ENCODE measurements at regions not wholly inside any gene's neighbourhood (a gene's known extent, or its start where the extent isn't known, plus 50 kb on each side); places are given as distances from the start of the nearest gene placed in this dataset.
"Not testable (repeated sequence)": the region's sequence is repeated elsewhere in the genome, so short reads cannot be mapped to it uniquely, and the experiment has no call there.

GRCh38 chr7:135872861-135873260 is 104.3 kb downstream of the MTPN start:
- WGBS, 2 donors = 79 to 88% methylated on average over 4 of the region's 4 CpGs

DNA sequence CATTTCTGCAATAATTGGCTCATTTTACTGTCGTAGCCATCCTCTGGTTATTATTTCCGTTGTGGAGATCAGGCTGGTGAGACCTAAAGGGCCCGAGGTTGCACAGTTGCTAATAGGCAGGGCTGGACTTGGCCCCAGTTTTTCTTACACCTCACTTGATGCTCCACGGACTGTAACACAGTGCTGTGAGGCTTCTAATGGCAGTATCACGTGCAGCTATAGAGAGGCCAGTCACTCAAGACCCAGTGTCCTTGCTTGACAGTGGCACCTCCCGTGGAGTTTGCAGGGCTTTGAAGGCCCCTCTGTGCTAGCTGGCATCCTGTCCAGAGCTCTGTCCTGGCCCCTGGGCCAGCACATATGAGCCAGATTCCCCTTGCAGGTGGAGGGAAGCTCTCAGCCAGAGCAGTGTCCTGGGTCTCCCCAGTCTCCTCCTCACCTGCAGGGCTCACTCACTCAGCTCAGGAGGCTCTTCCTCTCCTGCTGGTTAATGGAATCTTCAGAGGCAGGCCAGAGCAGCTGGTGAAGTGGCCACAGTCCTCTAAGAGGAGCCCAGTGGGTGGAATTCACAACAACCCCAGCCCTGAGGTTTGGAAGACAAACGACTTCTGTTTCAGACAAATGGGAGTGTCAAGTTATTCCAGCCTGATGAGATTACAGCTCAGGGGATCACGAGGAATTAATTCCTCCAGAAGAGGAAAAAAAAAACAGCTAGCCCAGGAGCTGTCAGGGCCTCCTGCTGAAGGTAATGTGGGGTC is 114.2 kb upstream of the FAM180A start:
- no peak for TF ChIP-seq CTCF (IDR thresholded peaks at IDR 0.05)
- ATAC-seq = peak in 1 of 4 donors; percentile 17
- WGBS, 2 donors = 47 to 59% methylated on average over 8 of the region's 8 CpGs
- H3K4me1 ChIP-seq = no peaks in the 10 kb centered on the region
- no peaks in the 10 kb centered on the region for H3K27me3 ChIP-seq
- H3K4me3 ChIP-seq = no peak overlapping the region
- no peak for DNase-seq
- no peak for FAIRE-seq
- intact Hi-C loops (cut with DNase I) = no loop called here
- H3K36me3 ChIP-seq = no peaks in the 10 kb centered on the region
- H3K9me3 ChIP-seq = no peaks in the 10 kb centered on the region
- H3K27ac ChIP-seq = no peak overlapping the region

More at GRCh38 chr7:135872861-135873260, 104.3 kb downstream of the MTPN start:
- H3K9me3 ChIP-seq; H3K27ac ChIP-seq; H3K27me3 ChIP-seq; FAIRE-seq; intact Hi-C loops (cut with DNase I); H3K4me1 ChIP-seq; H3K36me3 ChIP-seq; H3K4me3 ChIP-seq; DNase-seq; ATAC-seq: not testable (repeated sequence)

DNA sequence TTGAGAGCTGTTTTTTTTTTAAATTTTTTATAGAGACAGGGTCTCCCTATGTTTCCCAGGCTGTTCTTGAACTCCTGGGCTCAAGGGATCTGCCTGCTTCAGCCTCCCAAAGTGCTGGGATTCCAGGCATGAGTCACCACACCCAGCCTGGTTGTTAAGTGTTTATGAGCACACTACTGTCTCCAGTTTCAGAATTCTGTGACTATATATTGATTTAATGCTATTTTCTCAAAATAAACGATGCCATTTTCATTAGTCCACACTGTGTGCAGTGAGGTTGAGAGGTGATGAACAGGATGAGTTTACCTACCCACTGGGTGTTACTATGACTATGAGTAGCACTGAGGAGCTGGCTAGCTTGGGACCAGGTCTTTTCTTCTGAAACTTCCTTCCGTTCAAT is 110.9 kb upstream of the FAM180A start:
- H3K4me3 ChIP-seq = no peak overlapping the region
- no peaks in the 10 kb centered on the region for H3K9me3 ChIP-seq
- no peaks in the 10 kb centered on the region for H3K36me3 ChIP-seq
- WGBS, 2 donors = 55 to 65% methylated on average over 2 of the region's 2 CpGs
- no peak for TF ChIP-seq CTCF (IDR thresholded peaks at IDR 0.05)
- DNase-seq = no peak
- FAIRE-seq = no peak
- no peaks in the 10 kb centered on the region for H3K27me3 ChIP-seq
- H3K4me1 ChIP-seq = no peaks in the 10 kb centered on the region
- no peak for ATAC-seq
- H3K27ac ChIP-seq = no peak overlapping the region
- intact Hi-C loops (cut with DNase I) = no loop called here

- intact Hi-C loops (cut with DNase I) = no loop called here
- no peak for FAIRE-seq
- no peaks in the 10 kb centered on the region for H3K27me3 ChIP-seq
- H3K9me3 ChIP-seq = no peaks in the 10 kb centered on the region
- no peaks in the 10 kb centered on the region for H3K4me1 ChIP-seq
- no peak for TF ChIP-seq CTCF (IDR thresholded peaks at IDR 0.05)
- 74 to 76% methylated on average over 6 of the region's 6 CpGs for WGBS, 2 donors
- no peak for ATAC-seq
- peak in 1 of 6 donors; percentile 41 for DNase-seq
- no peak overlapping the region for H3K27ac ChIP-seq
- no peaks in the 10 kb centered on the region for H3K36me3 ChIP-seq
- H3K4me3 ChIP-seq = no peak overlapping the region
Measured at GRCh38 chr7:135858851-135859250, 110.2 kb upstream of the FAM180A start.

GRCh38 chr7:135858379-135858778 is 109.8 kb upstream of the FAM180A start:
- Histone ChIP-seq H3K27ac (no peak overlapping the region), H3K4me1 (no peaks in the 10 kb centered on the region), H3K36me3 (no peaks in the 10 kb centered on the region), H3K9me3 (no peaks in the 10 kb centered on the region), H3K4me3 (no peak overlapping the region), H3K27me3 (no peaks in the 10 kb centered on the region)
- intact Hi-C loops (cut with DNase I) = no loop called here
- WGBS, 2 donors = 87 to 89% methylated on average over 4 of the region's 4 CpGs
- no peak for TF ChIP-seq CTCF (IDR thresholded peaks at IDR 0.05)
- DNase-seq = peak in 1 of 6 donors; percentile 35
- FAIRE-seq = no peak
- no peak for ATAC-seq

Measured in pancreas (tissue), 10 donors.